AG08395 (cell line): ENCODE measurements at regions not wholly inside any gene's neighbourhood (a gene's known extent, or its start where the extent isn't known, plus 50 kb on each side); places are given as distances from the start of the nearest gene placed in this dataset.
A peak's percentile ranks its signal among the peaks of the same experiment; 100 is the strongest.

Experiments used
- DNase-seq: peaks from one replicate; pipeline ENCODE4 v3.0.0; 2012; ENCODE audit warnings: mixed read lengths, low spot score

DNA sequence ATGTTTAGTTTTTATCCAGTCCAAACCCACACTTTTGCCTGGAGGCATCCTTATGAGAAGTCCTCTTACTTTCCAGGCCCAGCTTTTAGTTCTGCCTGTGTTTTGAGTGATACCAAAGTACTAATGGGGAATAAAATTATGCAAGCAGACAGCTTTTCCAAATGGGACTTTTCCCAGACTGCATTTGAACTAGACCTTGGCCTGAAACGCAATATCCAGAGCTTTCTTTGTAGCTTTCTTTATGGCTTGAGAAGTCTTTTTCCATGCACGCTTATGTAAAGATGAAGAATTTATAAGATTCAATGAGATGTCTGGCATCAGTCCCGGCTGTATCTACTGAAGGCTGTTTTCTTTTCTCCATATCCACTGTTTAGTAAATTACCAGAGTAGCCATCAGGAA, 236.6 kb upstream of the RAB4A start:
- DNase-seq = no peak

DNA sequence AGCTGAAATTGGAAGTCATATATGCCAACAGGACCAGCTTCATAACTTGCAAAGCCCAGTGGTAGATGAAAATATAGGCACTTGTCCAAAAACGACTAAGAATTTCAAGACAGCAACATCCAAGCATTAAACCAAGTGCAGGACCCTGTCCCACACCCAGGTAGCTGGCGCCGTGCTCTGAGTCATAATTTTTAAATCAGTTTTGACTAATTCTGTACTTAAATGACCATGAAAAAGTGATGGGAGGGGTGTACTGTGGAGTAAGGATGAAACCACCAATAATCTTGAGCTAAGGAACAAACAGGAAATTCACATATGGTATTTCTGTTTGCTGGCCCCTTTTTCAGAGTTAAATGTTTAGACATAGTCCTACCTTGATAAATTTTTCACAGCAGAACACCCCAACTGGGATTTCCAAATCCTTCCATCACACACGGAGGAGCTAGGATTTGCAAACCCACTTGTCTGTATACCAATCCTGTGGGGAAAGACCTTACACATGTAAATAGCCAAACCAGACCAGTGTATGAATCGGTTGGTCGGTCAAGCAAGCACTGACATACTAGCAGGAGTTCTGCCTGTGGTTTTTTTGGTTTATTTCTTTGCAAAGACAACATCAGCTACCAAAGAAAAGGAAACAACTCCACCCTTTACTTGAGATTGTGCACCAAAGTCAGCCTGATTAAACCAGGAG, 235.7 kb upstream of the RAB4A start:
- DNase-seq = no peak

DNA sequence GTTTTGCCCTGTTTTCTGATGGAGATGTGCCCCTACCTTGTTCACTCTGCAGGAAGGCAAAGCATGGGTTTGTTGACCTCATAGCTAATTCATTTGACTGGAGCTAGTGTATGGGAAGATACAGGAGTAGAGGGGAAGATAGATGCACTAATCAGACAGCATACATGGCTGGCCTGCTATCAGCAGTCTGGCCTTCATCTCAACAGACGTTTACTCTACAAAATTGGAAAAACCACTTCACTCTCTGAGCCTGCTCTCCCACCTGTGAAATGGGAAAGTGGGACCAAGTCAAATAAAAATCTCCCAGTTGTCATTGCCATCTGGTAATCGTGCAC, 235.2 kb upstream of the RAB4A start:
- no peak for DNase-seq

DNA sequence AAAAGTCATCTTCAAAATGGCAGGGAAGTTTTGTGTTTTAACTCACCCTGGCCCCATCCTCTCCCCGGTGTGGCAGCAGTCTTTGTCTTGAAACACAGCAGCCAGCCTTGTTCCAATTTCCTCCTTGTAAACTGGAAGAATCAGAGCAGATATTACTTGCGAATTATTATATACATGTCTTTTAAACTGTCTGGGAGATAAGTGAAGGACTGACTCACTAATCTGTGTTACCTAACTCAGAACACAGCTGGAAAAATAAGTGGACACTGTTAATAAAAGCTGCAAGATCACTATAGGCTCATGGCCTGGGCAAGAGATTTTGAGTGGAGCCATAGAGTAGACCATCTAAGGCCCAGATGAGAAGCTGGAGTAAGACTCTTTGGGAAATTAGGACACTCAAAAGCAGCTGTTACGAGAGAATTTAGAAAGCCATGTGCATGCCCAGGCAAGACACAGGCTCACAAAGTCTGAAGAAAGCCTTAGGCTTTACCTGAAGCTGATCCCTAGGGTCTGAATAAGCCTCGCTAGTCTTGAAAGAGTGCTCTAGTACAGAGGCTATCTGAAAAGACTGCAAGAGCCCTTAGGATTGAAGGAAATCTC, 233.0 kb upstream of the RAB4A start:
- DNase-seq = no peak

DNA sequence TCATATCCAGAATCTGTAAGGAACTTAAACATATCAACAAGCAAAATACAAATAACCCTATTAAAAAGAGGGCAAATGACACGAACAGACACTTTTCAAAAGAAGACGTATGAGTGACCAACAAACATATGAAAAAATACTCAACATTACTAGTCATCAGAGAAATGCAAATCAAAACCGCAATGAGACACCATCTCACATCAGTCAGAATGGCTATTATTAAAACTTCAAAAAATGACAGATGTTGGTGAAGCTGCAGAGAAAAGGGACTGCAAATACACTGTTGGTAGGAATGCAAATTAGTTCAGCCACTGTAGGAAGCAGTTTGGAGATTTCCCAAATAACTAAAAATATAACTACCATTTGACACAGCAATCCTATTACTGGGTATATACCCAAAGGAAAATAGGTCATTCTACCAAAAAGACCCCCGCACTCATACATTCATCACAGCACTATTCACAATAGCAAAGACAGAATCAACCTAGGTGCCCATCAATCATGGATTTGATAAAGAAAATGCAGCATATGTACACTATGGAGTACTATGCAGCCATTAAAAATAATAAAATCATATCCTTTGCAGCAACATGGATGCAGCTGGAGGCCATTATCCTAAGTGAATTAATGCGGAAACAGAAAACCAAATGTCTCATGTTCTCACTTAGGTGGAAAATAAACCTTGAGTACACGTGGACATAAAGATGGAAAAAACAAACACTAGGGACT, 230.1 kb upstream of the RAB4A start:
- DNase-seq = no peak

DNA sequence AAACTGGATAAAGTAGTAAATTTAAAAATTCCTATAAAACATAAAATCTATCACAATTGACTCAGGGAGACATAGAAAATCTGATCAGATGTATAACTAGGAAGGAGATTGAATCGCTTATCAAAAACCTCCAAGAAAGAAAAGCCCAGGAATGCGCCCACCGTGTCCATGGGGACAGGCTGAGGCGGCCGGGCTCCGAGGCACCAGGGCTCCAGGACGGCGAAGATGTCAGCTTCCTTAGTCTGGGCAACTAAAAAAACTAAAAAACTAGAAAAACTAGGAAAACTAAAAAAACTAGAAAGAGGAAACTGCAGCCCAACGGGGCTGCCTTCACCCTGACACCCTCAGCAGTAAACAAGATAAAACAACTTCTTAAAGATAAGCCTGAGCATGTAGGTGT, 229.0 kb upstream of the RAB4A start:
- no peak for DNase-seq

DNA sequence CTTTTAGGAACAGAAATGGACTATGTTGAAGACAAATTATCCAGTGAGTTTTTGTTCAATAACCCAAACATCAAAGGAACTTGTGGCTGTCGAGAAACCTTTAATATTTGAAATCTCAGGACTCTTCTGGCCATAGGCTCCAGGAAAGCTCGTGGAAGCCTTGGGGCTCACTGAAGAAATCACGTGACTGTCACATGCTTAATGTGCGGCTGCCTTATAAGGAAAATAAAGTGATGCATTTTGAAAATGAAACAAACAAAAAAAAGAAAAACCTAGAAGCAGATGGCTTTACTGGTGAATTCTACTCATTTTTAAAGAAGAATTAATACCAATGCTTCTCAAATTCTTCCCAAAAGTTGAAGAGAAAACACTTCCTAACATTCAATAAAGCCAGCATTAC, 228.4 kb upstream of the RAB4A start:
- DNase-seq = no peak

DNA sequence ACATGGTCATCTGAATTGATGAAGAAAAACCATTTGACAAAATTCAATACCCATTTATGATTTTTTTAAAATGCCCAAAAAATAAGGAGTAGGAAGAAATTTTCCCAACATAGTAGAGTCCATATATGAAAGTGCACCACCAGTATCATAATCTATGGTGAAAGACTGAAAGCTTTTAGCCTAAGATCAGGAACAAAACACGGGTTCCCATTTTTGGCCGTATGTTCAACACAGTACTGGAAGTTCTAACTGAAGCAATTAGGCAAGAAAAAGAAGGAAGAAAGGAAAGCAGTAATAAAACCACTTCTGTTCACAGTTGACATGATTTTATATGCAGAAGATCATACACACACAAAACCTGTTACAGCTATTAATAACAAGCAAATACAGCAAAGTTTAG, 227.8 kb upstream of the RAB4A start:
- DNase-seq = no peak

DNA sequence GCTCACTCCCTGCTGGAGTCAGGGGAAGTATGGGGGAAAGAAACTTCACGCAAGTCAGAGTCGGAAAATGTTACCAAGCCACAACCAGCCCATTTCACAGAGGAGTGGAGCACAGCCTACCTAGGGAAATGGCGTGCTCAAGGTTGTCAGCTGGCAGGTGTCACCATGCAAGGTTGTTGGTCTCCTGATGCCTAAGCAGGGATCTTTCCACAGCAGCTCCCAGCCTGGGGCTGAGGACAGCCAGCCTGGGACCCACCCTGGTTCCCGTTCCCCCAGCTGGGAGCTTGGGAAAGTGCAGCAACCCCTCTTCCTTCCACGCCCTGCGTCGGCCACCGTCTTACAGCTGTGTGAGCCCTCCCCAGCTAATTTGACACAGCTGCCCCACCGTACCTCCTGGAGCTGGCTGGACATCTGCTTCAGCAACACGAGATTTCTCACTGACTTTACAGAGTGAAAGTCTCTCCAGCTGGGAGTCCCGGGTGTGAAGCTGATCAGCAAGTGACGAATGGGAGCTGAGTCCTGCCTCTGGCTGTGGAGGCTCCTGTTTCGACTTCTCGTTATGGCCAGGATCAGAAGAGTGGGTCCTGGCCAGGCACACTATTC, 224.6 kb upstream of the RAB4A start:
- DNase-seq = peak; percentile 31

DNA sequence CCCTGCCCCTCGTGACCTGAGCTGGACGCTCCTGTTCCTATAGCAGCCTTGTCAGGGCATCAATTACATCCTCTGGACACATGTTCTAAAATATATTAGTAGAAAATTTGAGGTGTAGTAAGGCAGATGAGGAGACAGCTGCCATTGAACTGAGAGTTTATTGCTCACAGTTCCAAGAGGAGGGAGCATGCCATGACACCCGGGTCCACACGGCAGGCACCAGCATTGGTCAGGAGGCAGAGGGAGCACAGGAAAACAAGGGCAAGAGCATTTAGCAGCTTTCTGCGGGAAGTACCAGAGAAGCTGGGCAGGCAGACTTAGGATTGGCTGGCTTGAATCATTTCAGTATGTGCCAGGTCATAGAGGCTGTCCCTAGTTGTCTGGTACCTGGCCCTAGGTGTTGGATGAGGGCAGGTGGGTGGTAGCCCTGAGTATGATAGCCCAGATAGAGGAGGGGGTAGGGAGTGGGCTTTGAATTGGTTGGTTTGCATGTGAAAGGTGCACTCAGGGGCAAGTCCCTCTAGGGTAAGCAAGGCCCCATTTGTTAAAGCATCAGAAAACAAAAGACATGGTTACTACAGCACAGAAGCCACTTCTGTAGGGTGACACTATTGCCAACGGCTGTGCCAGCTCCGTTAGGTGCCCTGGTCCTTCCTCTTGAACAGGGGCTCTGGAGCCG, 223.6 kb upstream of the RAB4A start:
- no peak for DNase-seq

DNA sequence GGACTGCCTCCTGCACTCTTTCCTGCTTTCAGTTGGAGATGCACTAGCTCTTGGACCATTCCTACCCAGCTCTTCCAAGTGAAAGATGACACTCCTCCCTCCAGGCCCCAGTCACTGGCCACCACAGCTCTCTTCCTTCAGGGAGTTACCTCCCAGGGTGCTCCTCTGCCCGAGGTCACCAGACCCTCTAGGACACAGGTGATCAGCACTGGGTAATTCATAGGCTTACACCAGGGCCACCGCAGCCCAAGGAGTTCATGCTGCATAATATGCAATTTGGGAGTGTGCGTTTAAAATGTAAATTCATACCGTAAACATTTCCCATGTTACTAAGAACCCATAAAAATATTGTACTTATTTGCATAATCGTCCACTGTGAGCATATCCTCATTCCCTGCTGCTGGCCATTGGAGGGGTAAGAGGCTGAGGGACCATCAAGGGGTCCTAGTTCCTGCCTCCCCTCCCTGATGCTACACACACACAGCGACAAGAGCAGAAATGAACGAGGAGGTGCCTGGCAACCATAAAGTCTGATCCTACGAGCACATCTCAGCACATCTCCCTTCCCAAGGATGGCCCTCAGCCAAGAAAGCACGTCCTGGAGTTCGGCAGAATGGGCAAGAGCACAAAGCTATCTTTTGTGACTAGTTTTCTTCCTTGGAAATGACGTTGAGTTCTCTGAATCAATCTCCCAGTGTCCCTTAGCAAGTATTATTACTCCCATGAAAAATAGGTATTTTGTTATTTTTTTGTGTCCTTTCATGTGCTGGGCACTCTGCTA, 222.9 kb upstream of the RAB4A start:
- DNase-seq = no peak

DNA sequence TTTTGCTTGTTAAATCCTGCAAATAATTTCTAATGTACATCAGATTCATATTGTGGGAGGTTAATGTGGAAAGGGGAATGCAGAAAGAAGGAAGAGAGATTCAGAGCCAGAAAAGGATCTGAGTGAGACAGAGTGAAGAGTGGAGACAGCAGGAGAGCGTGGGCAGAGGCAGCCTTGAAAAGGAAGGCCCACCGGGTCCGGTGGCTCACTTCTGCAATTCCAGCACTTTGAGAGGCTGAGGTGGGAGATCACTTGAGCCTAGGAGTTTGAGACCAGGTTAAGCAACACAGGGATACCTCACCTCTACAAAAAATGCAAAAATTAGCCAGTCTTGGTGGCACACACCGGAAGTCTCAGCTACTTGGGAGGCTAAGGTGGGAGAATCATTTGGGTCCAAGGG, 222.0 kb upstream of the RAB4A start:
- DNase-seq = no peak

DNA sequence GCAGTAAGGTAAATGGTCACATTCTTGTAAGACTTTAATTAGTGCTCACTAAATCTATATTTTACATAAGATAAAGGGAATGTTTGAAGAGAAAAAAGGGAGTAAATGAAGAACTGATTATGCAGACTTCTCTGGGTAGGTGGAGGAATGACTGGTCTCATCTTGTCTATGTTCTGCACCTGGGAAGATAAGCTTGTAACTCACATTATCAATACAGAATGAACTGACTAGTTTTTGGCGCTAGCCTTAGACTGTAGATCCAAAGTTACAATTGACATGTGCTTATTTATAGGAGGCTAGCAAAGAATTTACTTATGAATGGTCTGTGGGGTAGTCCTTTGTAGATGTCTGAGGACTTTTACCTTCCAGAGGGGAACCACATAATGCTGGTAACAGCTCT, 214.9 kb upstream of the RAB4A start:
- DNase-seq = no peak

DNA sequence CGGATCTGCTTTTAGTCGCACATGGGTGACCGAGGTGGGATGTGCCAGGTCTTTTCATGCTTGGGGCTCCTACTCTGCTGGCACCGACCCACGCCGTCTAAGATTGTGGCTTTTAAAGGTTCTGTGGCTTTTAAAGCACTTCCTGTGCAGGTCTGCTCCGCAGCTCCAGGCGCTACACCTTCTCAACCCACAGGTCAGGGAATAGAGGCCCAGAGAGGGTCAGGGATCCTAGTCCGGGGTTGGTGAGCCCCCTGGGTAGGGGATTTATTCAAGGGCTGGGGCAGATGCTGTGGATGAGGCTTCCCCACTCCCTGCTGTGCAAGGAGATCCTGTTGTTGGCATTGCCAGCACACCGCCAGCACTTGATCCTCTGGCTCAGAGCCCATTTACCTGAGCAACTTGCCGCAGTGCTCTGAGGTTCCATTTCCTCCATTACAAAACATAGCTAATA, 212.8 kb upstream of the RAB4A start:
- no peak for DNase-seq

DNA sequence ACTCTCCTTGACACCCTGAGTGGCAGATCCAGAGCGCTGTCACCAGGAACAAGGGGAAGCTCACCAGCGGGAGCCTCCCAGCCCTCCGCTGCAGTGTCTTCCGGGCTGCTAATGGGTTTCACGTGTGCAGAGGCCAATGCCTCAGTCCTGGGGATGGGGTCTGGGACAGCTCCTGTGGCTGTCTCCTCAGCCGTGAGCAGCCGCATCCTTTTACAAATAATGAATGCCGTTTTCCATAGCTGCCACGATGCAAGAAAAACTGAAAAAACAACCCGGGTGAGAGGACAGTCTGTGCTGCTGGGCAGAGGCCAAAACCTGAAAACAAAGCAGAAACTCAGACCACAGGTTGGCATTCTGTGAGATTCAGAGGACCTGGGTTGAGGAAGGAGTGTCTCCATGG, 212.2 kb upstream of the RAB4A start:
- DNase-seq = peak; percentile 28

DNA sequence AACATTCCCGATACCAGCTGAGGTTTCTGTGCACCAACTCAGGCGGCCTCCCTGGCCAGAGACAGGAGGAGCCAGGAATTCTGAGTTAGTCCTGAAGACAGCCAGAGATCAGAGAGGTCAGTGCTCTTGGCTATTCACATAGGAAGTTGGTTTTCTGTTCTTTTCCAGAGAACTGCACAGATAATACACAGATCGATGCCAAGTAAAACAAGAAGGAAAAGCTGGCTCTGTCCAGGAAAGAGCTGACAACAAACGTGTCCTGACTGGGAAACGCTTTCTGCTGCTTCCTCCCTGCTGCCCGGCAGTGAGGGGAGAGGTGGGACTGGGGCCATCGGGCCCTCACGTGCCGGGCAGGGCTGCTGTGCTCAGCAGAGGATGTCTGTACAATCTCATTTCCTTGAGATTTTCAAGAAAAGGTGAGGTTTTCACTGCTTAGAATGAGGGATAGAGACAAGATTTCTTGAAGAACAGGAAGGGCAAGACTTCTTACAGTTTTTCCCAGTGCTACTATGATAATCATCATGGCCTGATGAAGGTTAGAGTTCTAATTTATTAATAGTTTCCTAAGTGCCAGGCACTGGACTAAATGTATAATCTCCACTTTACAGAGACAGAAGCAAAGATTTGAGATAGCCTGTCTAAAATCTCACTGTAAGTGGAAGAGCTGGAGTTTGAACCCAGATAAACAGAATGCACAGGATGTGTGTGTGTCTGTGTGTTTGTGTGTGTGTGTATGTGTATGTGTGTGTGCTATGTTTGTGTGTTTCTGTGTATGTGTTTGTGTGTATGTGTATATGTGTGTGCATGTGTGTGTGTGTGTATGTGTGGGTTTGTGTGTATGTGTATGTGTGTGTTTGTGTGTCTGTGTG, 211.0 kb upstream of the RAB4A start:
- no peak for DNase-seq

DNA sequence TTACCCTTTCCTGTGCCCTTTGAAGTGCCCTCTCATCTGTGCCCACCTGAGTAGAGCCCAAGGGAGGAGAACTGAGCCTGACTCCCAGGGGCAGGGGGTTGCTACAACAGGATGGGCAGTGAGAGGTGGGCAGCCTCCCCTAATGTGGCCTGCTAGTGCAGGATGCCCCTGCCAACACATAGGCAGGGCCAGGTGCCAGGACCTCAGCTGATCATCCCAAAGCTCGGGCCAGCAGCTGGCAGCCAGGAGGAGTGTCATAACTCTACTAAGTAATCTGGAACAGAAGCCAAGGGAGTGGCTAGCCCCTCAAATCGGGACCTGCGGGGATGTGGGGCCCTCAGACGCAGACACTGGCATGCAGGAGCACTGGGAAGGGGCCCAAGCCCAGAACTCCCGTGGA, 208.8 kb upstream of the RAB4A start:
- no peak for DNase-seq

DNA sequence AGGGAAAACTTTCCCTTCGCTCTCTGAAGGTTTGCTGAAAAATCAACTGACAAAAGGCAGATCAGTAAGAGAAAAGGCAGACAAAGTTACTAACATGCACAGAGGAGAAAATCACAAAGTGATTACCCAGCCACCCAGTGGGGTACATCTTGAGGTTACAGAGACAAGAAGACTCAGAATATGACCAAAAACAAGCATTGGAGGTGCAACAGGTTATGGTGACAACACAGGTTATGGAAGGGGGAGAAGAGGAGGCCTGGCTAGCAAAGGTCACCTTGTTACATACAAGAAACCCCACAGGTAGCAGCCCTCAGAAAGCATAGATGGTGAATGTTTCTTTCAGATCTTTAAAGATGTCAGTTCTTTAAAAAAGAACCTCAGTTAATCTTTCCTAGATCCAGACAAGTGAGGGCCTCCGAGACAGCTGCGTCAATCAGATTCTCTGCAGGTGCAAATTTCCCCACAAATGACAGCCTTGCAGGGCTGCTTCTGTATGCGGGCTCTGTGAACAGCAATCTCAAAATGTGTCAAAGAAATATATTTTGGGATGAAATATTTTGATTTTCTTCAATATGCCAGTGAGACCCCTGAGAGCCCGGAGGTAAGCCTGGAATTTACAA, 207.6 kb upstream of the RAB4A start:
- no peak for DNase-seq

DNA sequence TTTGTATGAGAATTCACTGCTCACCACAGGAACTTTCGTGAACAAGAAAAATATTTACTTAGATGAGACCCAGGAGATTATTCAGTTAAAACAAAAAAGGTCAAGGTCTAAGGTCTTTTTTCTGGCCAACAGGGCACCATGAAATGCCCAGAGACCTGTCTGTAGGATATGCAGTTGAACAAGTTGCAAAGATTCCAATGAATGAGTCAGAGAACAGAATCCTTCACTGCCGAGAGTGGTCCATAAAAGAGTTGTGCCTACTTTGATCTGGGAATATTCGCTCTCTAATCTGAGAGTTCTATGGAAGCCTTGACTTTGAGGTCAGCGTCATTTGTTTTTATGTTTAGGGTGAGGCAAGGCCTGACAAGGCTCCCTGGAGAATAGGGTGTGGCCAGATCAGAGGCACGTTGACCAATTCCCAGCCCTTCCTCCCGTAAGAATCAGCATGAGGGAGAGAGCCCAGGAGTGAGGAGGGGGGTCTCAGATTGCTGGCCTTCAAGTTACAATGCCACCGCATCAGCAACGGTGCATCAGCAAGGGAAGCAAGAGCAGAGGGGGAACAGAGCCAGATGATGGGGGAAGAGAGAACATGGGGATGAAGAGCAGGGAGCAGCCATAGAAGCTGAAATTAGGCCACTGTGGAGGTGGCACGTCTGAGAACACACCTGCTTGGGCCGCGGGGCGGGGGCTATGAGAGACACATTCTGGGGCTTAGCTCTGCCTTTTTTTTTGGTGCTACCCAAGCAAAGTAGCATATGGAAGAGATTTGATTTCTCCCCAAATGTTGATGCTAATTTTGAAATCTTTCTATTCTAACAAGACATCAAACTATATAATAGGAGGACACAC, 206.4 kb upstream of the RAB4A start:
- no peak for DNase-seq
